GM23338 (cell line): ENCODE measurements at regions not wholly inside any gene's neighbourhood (a gene's known extent, or its start where the extent isn't known, plus 50 kb on each side); places are given as distances from the start of the nearest gene placed in this dataset.

ENCODE experiments used
- ATAC-seq: fragments of 200-7000 bp; cut with Tn5 transposase; 3 replicates; pipeline ENCODE4 v1.9.1; 2020
- DNase-seq: peaks from one replicate; pipeline ENCODE4 v3.0.0-alpha.2; 2015; ENCODE audit warnings: low spot score
- H2AFZ ChIP-seq: fragments of 200-600 bp; sonication (generic); 2 replicates; pipeline ENCODE4 v1.8.0; 2016; ENCODE audit warnings: antibody characterized with exemption, mild to moderate bottlenecking, moderate library complexity
- H3F3A ChIP-seq: fragments of 200-600 bp; sonication (generic); replicated peaks from 2 replicates; pipeline ENCODE4 v1.8.0; 2017; ENCODE audit warnings: antibody characterized with exemption, mixed run types, low read depth
- H3K27ac ChIP-seq: fragments of 200-600 bp; sonication (generic); 2 replicates; pipeline ENCODE4 v1.6.1; 2016; ENCODE audit warnings: low read depth
- H3K27me3 ChIP-seq: fragments of 200-600 bp; sonication (generic); 2 replicates; pipeline ENCODE4 v1.8.0; 2016; ENCODE audit warnings: mild to moderate bottlenecking, mixed run types, moderate library complexity; ENCODE audit not compliant: insufficient read depth
- H3K36me3 ChIP-seq: fragments of 200-600 bp; sonication (generic); 2 replicates; pipeline ENCODE4 v1.8.0; 2016; ENCODE audit warnings: mild to moderate bottlenecking; ENCODE audit not compliant: insufficient read depth
- H3K4me1 ChIP-seq: fragments of 200-600 bp; sonication (generic); 2 replicates; pipeline ENCODE4 v1.8.0; 2016; ENCODE audit warnings: mild to moderate bottlenecking, moderate library complexity; ENCODE audit not compliant: insufficient read depth
- H3K4me2 ChIP-seq: fragments of 200-600 bp; sonication (generic); 2 replicates; pipeline ENCODE4 v1.7.1; 2017; ENCODE audit warnings: mixed run types
- H3K4me3 ChIP-seq: fragments of 200-600 bp; sonication (generic); 2 replicates; pipeline ENCODE4 v1.6.1; 2016; ENCODE audit warnings: mixed run types
- H3K79me2 ChIP-seq: fragments of 200-600 bp; sonication (generic); replicated peaks from 2 replicates; pipeline ENCODE4 v1.8.0; 2017; ENCODE audit warnings: mild to moderate bottlenecking; ENCODE audit not compliant: insufficient read depth
- H3K9me2 ChIP-seq: fragments of 200-600 bp; sonication (generic); 2 replicates; pipeline ENCODE4 v1.8.0; 2017; ENCODE audit not compliant: insufficient read depth
- H4K20me1 ChIP-seq: fragments of 200-600 bp; sonication (generic); replicated peaks from 2 replicates; pipeline ENCODE4 v1.8.0; 2017; ENCODE audit warnings: mild to moderate bottlenecking; ENCODE audit not compliant: insufficient read depth
- H3K27ac Mint-ChIP-seq: 2 replicates; pipeline ENCODE4 v1.8.0; 2020; ENCODE audit warnings: inconsistent platforms, mild to moderate bottlenecking, moderate library complexity, mixed read lengths
- H3K27me3 Mint-ChIP-seq: 3 replicates; pipeline ENCODE4 v1.8.0; 2022; ENCODE audit warnings: low read depth, mild to moderate bottlenecking, moderate library complexity, mixed read lengths, inconsistent platforms; ENCODE audit not compliant: insufficient read depth, poor library complexity
- H3K36me3 Mint-ChIP-seq: 3 replicates; pipeline ENCODE4 v1.8.0; 2021; ENCODE audit warnings: low read depth, mild to moderate bottlenecking, inconsistent platforms, moderate library complexity, mixed read lengths
- H3K4me1 Mint-ChIP-seq: 3 replicates; pipeline ENCODE4 v1.8.0; 2020; ENCODE audit warnings: mild to moderate bottlenecking, inconsistent platforms, mixed read lengths
- H3K4me3 Mint-ChIP-seq: 3 replicates; pipeline ENCODE4 v1.8.0; 2021; ENCODE audit warnings: moderate library complexity, mild to moderate bottlenecking, inconsistent platforms, mixed read lengths
- H3K9me3 Mint-ChIP-seq: 3 replicates; pipeline ENCODE4 v1.8.0; 2020; ENCODE audit warnings: moderate library complexity, mild to moderate bottlenecking, inconsistent platforms, mixed read lengths
- CTCF ChIP-seq, 2 experiments: fragments of 200-600 bp in 1 of 2; sonication (generic) in 1 of 2; conservative IDR thresholded peaks; 2 replicates each; pipeline versions ENCODE4 v1.5.1 to v1.6.1; 2016 to 2017; ENCODE audit warnings: antibody characterized with exemption in 2 of 2, low read depth in 2 of 2, mild to moderate bottlenecking in 2 of 2, moderate library complexity in 1 of 2
- JUNB ChIP-seq: IDR thresholded peaks from one replicate; pipeline ENCODE4 v1.6.1; 2016; ENCODE audit warnings: antibody characterized with exemption; ENCODE audit not compliant: unreplicated experiment
- ZNF114 ChIP-seq: fragments of 250-450 bp; sonication (Bioruptor Pico); IDR thresholded peaks from 2 replicates; pipeline ENCODE4 v1.5.0; 2020; ENCODE audit warnings: mild to moderate bottlenecking, moderate library complexity
- ZNF462 ChIP-seq: fragments of 250-450 bp; sonication (Bioruptor Pico); IDR thresholded peaks from 2 replicates; pipeline ENCODE4 v1.5.0; 2020; ENCODE audit warnings: mild to moderate bottlenecking, moderate library complexity
- TF ChIP-seq, protein P1 (sequence below): IDR thresholded peaks from one replicate; pipeline ENCODE4 v1.6.1; 2018; ENCODE audit warnings: antibody characterized with exemption; ENCODE audit not compliant: unreplicated experiment
- TF ChIP-seq, protein P2 (sequence below): IDR thresholded peaks from 2 replicates; pipeline ENCODE4 v1.6.1; 2016; ENCODE audit warnings: antibody characterized with exemption

- Histone ChIP-seq H3K27ac (no peak overlapping the region), H3K4me2 (no peak overlapping the region), H3K36me3 (no peaks in the 10 kb centered on the region), H4K20me1 (no peaks in the 10 kb centered on the region), H3K27me3 (no peaks in the 10 kb centered on the region), H3K9me2 (peaks cover 5% of the 10 kb centered on the region; the same call in 1 of the 2 replicates), H3F3A (no peaks in the 10 kb centered on the region), H3K4me3 (no peak overlapping the region), H3K4me1 (peaks cover 23% of the 10 kb centered on the region), H2AFZ (no peak overlapping the region), H3K79me2 (no peaks in the 10 kb centered on the region)
- H3K4me3 Mint-ChIP-seq: no peak overlapping the region
- peaks cover 3% of the 10 kb centered on the region for H3K27me3 Mint-ChIP-seq
- H3K27ac Mint-ChIP-seq: no peak overlapping the region
- peaks cover 6% of the 10 kb centered on the region; the same call in 2 of the 3 replicates for H3K36me3 Mint-ChIP-seq
- TF ChIP-seq ZNF114 (CRISPR knock-in tag) (no peak), JUNB (no peak), CTCF (conservative IDR thresholded peaks at IDR 0.05; ENCODE audit: low read depth in 2 of 2) (no peak), ZNF462 (CRISPR knock-in tag) (no peak)
- TF ChIP-seq, protein P1, sequence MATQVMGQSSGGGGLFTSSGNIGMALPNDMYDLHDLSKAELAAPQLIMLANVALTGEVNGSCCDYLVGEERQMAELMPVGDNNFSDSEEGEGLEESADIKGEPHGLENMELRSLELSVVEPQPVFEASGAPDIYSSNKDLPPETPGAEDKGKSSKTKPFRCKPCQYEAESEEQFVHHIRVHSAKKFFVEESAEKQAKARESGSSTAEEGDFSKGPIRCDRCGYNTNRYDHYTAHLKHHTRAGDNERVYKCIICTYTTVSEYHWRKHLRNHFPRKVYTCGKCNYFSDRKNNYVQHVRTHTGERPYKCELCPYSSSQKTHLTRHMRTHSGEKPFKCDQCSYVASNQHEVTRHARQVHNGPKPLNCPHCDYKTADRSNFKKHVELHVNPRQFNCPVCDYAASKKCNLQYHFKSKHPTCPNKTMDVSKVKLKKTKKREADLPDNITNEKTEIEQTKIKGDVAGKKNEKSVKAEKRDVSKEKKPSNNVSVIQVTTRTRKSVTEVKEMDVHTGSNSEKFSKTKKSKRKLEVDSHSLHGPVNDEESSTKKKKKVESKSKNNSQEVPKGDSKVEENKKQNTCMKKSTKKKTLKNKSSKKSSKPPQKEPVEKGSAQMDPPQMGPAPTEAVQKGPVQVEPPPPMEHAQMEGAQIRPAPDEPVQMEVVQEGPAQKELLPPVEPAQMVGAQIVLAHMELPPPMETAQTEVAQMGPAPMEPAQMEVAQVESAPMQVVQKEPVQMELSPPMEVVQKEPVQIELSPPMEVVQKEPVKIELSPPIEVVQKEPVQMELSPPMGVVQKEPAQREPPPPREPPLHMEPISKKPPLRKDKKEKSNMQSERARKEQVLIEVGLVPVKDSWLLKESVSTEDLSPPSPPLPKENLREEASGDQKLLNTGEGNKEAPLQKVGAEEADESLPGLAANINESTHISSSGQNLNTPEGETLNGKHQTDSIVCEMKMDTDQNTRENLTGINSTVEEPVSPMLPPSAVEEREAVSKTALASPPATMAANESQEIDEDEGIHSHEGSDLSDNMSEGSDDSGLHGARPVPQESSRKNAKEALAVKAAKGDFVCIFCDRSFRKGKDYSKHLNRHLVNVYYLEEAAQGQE: no peak
- TF ChIP-seq, protein P2, sequence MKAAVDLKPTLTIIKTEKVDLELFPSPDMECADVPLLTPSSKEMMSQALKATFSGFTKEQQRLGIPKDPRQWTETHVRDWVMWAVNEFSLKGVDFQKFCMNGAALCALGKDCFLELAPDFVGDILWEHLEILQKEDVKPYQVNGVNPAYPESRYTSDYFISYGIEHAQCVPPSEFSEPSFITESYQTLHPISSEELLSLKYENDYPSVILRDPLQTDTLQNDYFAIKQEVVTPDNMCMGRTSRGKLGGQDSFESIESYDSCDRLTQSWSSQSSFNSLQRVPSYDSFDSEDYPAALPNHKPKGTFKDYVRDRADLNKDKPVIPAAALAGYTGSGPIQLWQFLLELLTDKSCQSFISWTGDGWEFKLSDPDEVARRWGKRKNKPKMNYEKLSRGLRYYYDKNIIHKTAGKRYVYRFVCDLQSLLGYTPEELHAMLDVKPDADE: no peak
- ATAC-seq: no peak
- H3K9me3 Mint-ChIP-seq: peaks cover 16% of the 10 kb centered on the region
- peaks cover 12% of the 10 kb centered on the region; the same call in 2 of the 3 replicates for H3K4me1 Mint-ChIP-seq
- no peak for DNase-seq
Measured at GRCh38 chr10:35707642-35708425, 65.7 kb upstream of the FZD8 start.
